ENCODE measurements at regions not wholly inside any gene's neighbourhood (a gene's known extent, or its start where the extent isn't known, plus 50 kb on each side); places are given as distances from the start of the nearest gene placed in this dataset.

- no peak for TF ChIP-seq CTCF (conservative IDR thresholded peaks at IDR 0.05; ENCODE audit: low read length)
- no peak for TF ChIP-seq EZH2phosphoT487 (IDR thresholded peaks at IDR 0.05; ENCODE audit: borderline replicate concordance, low read depth, low read length)
Measured at GRCh38 chr4:124295413-124295812, 417.1 kb downstream of the ANKRD50 start.

Measured in OCI-LY7 (cell line).